Activated T-cell treated with anti-CD3 and anti-CD28 coated beads, Interleukin-2, amount 50 U/mL, for 4 hours (primary cell): ENCODE measurements at regions not wholly inside any gene's neighbourhood (a gene's known extent, or its start where the extent isn't known, plus 50 kb on each side); places are given as distances from the start of the nearest gene placed in this dataset.
"Not testable (repeated sequence)": the region's sequence is repeated elsewhere in the genome, so short reads cannot be mapped to it uniquely, and the experiment has no call there.

Experiments used
- ATAC-seq, 2 donors: fragments of 200-7000 bp; cut with Tn5 transposase; one replicate each; pipeline ENCODE4 v1.10.0; 2021
- DNase-seq: peaks from one replicate; pipeline ENCODE4 v3.0.0-alpha.2; 2020
- H3K27me3 Mint-ChIP-seq: one replicate; pipeline ENCODE4 v1.8.0; 2021; ENCODE audit warnings: low read depth, mixed read lengths
- H3K36me3 Mint-ChIP-seq: one replicate; pipeline ENCODE4 v1.8.0; 2022; ENCODE audit warnings: mixed read lengths; ENCODE audit not compliant: insufficient read depth
- H3K4me1 Mint-ChIP-seq: one replicate; pipeline ENCODE4 v1.8.0; 2021; ENCODE audit warnings: low read depth, mixed read lengths
- H3K4me3 Mint-ChIP-seq: one replicate; pipeline ENCODE4 v1.8.0; 2021; ENCODE audit warnings: mild to moderate bottlenecking, moderate library complexity, mixed read lengths
- H3K9me3 Mint-ChIP-seq: one replicate; pipeline ENCODE4 v1.8.0; 2021; ENCODE audit warnings: mixed read lengths

- Mint-ChIP-seq H3K36me3 (no peaks in the 10 kb centered on the region), H3K4me3 (no peak overlapping the region)
Measured at GRCh38 chr5:99029172-99029571, 100.4 kb upstream of the CHD1 start.

GRCh38 chr5:99028170-99028569 is 99.4 kb upstream of the CHD1 start:
- not testable (repeated sequence) for H3K4me3 Mint-ChIP-seq, H3K27me3 Mint-ChIP-seq, H3K36me3 Mint-ChIP-seq, DNase-seq, H3K9me3 Mint-ChIP-seq, ATAC-seq
- H3K4me1 Mint-ChIP-seq: peaks cover 67% of the 10 kb centered on the region

More at GRCh38 chr5:99029172-99029571, 100.4 kb upstream of the CHD1 start:
- Mint-ChIP-seq H3K27me3 (no peaks in the 10 kb centered on the region), H3K4me1 (peaks cover 77% of the 10 kb centered on the region), H3K9me3 (no peaks in the 10 kb centered on the region)
- ATAC-seq (no peak), DNase-seq (no peak)

- no peaks in the 10 kb centered on the region for H3K9me3 Mint-ChIP-seq
- no peak for ATAC-seq
- H3K4me1 Mint-ChIP-seq: peaks cover 42% of the 10 kb centered on the region
- H3K36me3 Mint-ChIP-seq: no peaks in the 10 kb centered on the region
- no peak overlapping the region for H3K4me3 Mint-ChIP-seq
- DNase-seq: no peak
- H3K27me3 Mint-ChIP-seq: no peaks in the 10 kb centered on the region
Measured at GRCh38 chr5:99025298-99026045, 96.7 kb upstream of the CHD1 start.

GRCh38 chr5:99023330-99023729 is 94.5 kb upstream of the CHD1 start:
- ATAC-seq (no peak), DNase-seq (no peak)
- Mint-ChIP-seq H3K9me3 (no peaks in the 10 kb centered on the region), H3K36me3 (no peaks in the 10 kb centered on the region), H3K4me3 (no peak overlapping the region), H3K4me1 (peaks cover 27% of the 10 kb centered on the region), H3K27me3 (no peaks in the 10 kb centered on the region)

- no peak overlapping the region for H3K4me3 Mint-ChIP-seq
- DNase-seq: no peak
- H3K4me1 Mint-ChIP-seq: peaks cover 16% of the 10 kb centered on the region
- no peaks in the 10 kb centered on the region for H3K9me3 Mint-ChIP-seq
- no peaks in the 10 kb centered on the region for H3K27me3 Mint-ChIP-seq
- no peak for ATAC-seq
- H3K36me3 Mint-ChIP-seq: no peaks in the 10 kb centered on the region
Measured at GRCh38 chr5:99022250-99022649, 93.4 kb upstream of the CHD1 start.

- Mint-ChIP-seq H3K36me3 (no peaks in the 10 kb centered on the region), H3K4me1 (peaks cover 4% of the 10 kb centered on the region), H3K27me3 (no peaks in the 10 kb centered on the region), H3K4me3 (no peak overlapping the region), H3K9me3 (no peaks in the 10 kb centered on the region)
- no peak for ATAC-seq
- DNase-seq: no peak
Measured at GRCh38 chr5:99020698-99021048, 91.9 kb upstream of the CHD1 start.

- Mint-ChIP-seq H3K27me3 (no peaks in the 10 kb centered on the region), H3K36me3 (no peaks in the 10 kb centered on the region), H3K4me3 (no peak overlapping the region), H3K9me3 (no peaks in the 10 kb centered on the region), H3K4me1 (peaks cover 2% of the 10 kb centered on the region)
- no peak for DNase-seq
- ATAC-seq: no peak
Measured at GRCh38 chr5:99019812-99020697, 91.2 kb upstream of the CHD1 start.

GRCh38 chr5:99019254-99019653 is 90.4 kb upstream of the CHD1 start:
- H3K9me3 Mint-ChIP-seq: no peaks in the 10 kb centered on the region
- DNase-seq (no peak), ATAC-seq (no peak)
- H3K36me3 Mint-ChIP-seq: no peaks in the 10 kb centered on the region
- peaks cover 2% of the 10 kb centered on the region for H3K4me1 Mint-ChIP-seq
- H3K27me3 Mint-ChIP-seq: no peaks in the 10 kb centered on the region
- H3K4me3 Mint-ChIP-seq: no peak overlapping the region

GRCh38 chr5:99010294-99010693 is 81.5 kb upstream of the CHD1 start:
- no peaks in the 10 kb centered on the region for H3K9me3 Mint-ChIP-seq
- no peaks in the 10 kb centered on the region for H3K27me3 Mint-ChIP-seq
- no peak overlapping the region for H3K4me3 Mint-ChIP-seq
- no peaks in the 10 kb centered on the region for H3K36me3 Mint-ChIP-seq
- no peak for ATAC-seq
- peaks cover 3% of the 10 kb centered on the region for H3K4me1 Mint-ChIP-seq
- DNase-seq: no peak

- not testable (repeated sequence) for H3K9me3 Mint-ChIP-seq, H3K36me3 Mint-ChIP-seq, H3K4me3 Mint-ChIP-seq, H3K27me3 Mint-ChIP-seq, ATAC-seq, DNase-seq
- H3K4me1 Mint-ChIP-seq: peaks cover 13% of the 10 kb centered on the region
Measured at GRCh38 chr5:99008009-99008408, 79.2 kb upstream of the CHD1 start.

- Mint-ChIP-seq H3K36me3 (no peaks in the 10 kb centered on the region), H3K4me3 (no peak overlapping the region), H3K27me3 (no peaks in the 10 kb centered on the region), H3K9me3 (no peaks in the 10 kb centered on the region), H3K4me1 (peaks cover 15% of the 10 kb centered on the region)
- DNase-seq: no peak
- no peak for ATAC-seq
Measured at GRCh38 chr5:99005506-99005905, 76.7 kb upstream of the CHD1 start.

GRCh38 chr5:99004960-99005359 is 76.2 kb upstream of the CHD1 start:
- Mint-ChIP-seq H3K36me3 (no peaks in the 10 kb centered on the region), H3K4me1 (peaks cover 17% of the 10 kb centered on the region), H3K9me3 (no peaks in the 10 kb centered on the region), H3K27me3 (no peaks in the 10 kb centered on the region), H3K4me3 (no peak overlapping the region)
- no peak for DNase-seq
- peak; percentile 97 to 99 for ATAC-seq

GRCh38 chr5:99000876-99001275 is 72.1 kb upstream of the CHD1 start:
- H3K4me3 Mint-ChIP-seq: no peak overlapping the region
- DNase-seq: no peak
- H3K9me3 Mint-ChIP-seq: no peaks in the 10 kb centered on the region
- H3K4me1 Mint-ChIP-seq: peaks cover 17% of the 10 kb centered on the region
- H3K27me3 Mint-ChIP-seq: no peaks in the 10 kb centered on the region
- no peak for ATAC-seq
- H3K36me3 Mint-ChIP-seq: no peaks in the 10 kb centered on the region

- H3K4me3 Mint-ChIP-seq: no peak overlapping the region
- H3K36me3 Mint-ChIP-seq: no peaks in the 10 kb centered on the region
- DNase-seq (no peak), ATAC-seq (no peak)
- peaks cover 13% of the 10 kb centered on the region for H3K4me1 Mint-ChIP-seq
- no peaks in the 10 kb centered on the region for H3K27me3 Mint-ChIP-seq
- H3K9me3 Mint-ChIP-seq: no peaks in the 10 kb centered on the region
Measured at GRCh38 chr5:99000221-99000620, 71.4 kb upstream of the CHD1 start.

- Mint-ChIP-seq H3K27me3 (no peaks in the 10 kb centered on the region), H3K4me1 (peaks cover 7% of the 10 kb centered on the region), H3K36me3 (no peaks in the 10 kb centered on the region), H3K4me3 (no peak overlapping the region), H3K9me3 (no peaks in the 10 kb centered on the region)
- no peak for DNase-seq
- no peak for ATAC-seq
Measured at GRCh38 chr5:98999631-99000030, 70.8 kb upstream of the CHD1 start.
